B cell (primary cell): ENCODE measurements at regions not wholly inside any gene's neighbourhood (a gene's known extent, or its start where the extent isn't known, plus 50 kb on each side); places are given as distances from the start of the nearest gene placed in this dataset.

Experiments used
- ATAC-seq: fragments of 200-7000 bp; cut with Tn5 transposase; one replicate; pipeline ENCODE4 v1.10.0; 2021; ENCODE audit warnings: low read depth, mild to moderate bottlenecking, moderate number of reproducible peaks, moderate library complexity
- CTCF ChIA-PET: fragments of 350-600 bp; sonication (Branson Sonifier 250); formaldehyde crosslinking; loops from one replicate; lab custom pipeline; 2021; ENCODE audit warnings: antibody characterized with exemption, inconsistent platforms; lab: Charles Lee
- POLR2A ChIA-PET: fragments of 350-600 bp; sonication (Branson Sonifier 250); formaldehyde crosslinking; loops from one replicate; lab custom pipeline; 2021; ENCODE audit warnings: antibody characterized with exemption; lab: Charles Lee
- DNase-seq: peaks from one replicate; pipeline ENCODE4 v3.0.0; 2013
- H2AFZ ChIP-seq: 2 replicates; pipeline ENCODE4 v1.6.1; 2012; ENCODE audit warnings: mild to moderate bottlenecking, low read depth, low read length; ENCODE audit not compliant: insufficient read depth, poor library complexity, severe bottlenecking
- H3K27ac ChIP-seq, 2 donors: 1 replicate in 1 of 2; 2 replicates in 1 of 2; pipeline ENCODE4 v1.5.1; 2012 to 2013; ENCODE audit warnings: low read length in 2 of 2, mild to moderate bottlenecking in 2 of 2, moderate library complexity in 1 of 2
- H3K27me3 ChIP-seq, 4 experiments: fragments of 200-600 bp in 1 of 4; sonication (generic) in 1 of 4; replicated peaks in 1 of 4; 1 replicate in 2 of 4; 2 replicates in 2 of 4; pipeline versions ENCODE4 v1.6.1 to v1.7.0; 2013 to 2016; ENCODE audit warnings: low read length in 3 of 4, mild to moderate bottlenecking in 2 of 4, mixed read lengths in 1 of 4, moderate library complexity in 1 of 4; ENCODE audit not compliant: insufficient read depth in 4 of 4, control insufficient read depth in 3 of 4; ENCODE audit errors: control extremely low read depth in 1 of 4
- H3K36me3 ChIP-seq, 2 experiments: replicated peaks in 1 of 2; 1 replicate in 1 of 2; 2 replicates in 1 of 2; pipeline versions ENCODE4 v1.6.1 to v1.7.1; 2013; ENCODE audit warnings: low read length in 1 of 2; ENCODE audit not compliant: insufficient read depth in 2 of 2, control insufficient read depth in 1 of 2; ENCODE audit errors: control extremely low read depth in 1 of 2, extremely low read depth in 1 of 2
- H3K4me1 ChIP-seq, 2 donors: fragments of 200-600 bp in 1 of 2; sonication (generic) in 1 of 2; 1 replicate in 1 of 2; 2 replicates in 1 of 2; pipeline versions ENCODE4 v1.5.1 to v1.6.1; 2013 to 2017; ENCODE audit warnings: low read length in 2 of 2; ENCODE audit not compliant: control insufficient read depth in 2 of 2, insufficient read depth in 2 of 2
- H3K4me2 ChIP-seq: replicated peaks from 2 replicates; pipeline ENCODE3; 2012; ENCODE audit warnings: mild to moderate bottlenecking, low read depth, low read length; ENCODE audit not compliant: poor library complexity, severe bottlenecking
- H3K4me3 ChIP-seq, 5 experiments: fragments of 200-600 bp in 1 of 5; sonication (generic) in 1 of 5; 1 replicate in 3 of 5; 2 replicates in 2 of 5; pipeline versions ENCODE4 v1.5.1 to v1.7.0; 2011 to 2016; ENCODE audit warnings: low read length in 4 of 5, mild to moderate bottlenecking in 4 of 5, low read depth in 2 of 5, control low read depth in 1 of 5, moderate library complexity in 1 of 5; ENCODE audit not compliant: insufficient read depth in 1 of 5; ENCODE audit errors: control extremely low read depth in 1 of 5, extremely low read depth in 1 of 5
- H3K79me2 ChIP-seq: fragments of 200-600 bp; sonication (generic); one replicate; pipeline ENCODE4 v1.6.0; 2016; ENCODE audit warnings: low read length; ENCODE audit not compliant: control insufficient read depth, insufficient read depth
- H3K9ac ChIP-seq: fragments of 200-600 bp; sonication (generic); 2 replicates; pipeline ENCODE4 v1.6.1; 2017; ENCODE audit warnings: mild to moderate bottlenecking, low read length, moderate library complexity
- H3K9me3 ChIP-seq, 3 donors: one replicate each; pipeline versions ENCODE4 v1.6.1 to v1.7.1; 2013; ENCODE audit warnings: low read length in 2 of 3; ENCODE audit not compliant: control insufficient read depth in 2 of 3, insufficient read depth in 1 of 3; ENCODE audit errors: control extremely low read depth in 1 of 3
- H4K20me1 ChIP-seq: 2 replicates; pipeline ENCODE4 v1.6.0; 2012; ENCODE audit warnings: mild to moderate bottlenecking, low read length; ENCODE audit not compliant: insufficient read depth, control insufficient read depth, poor library complexity, severe bottlenecking
- H3K27ac Mint-ChIP-seq: one replicate; pipeline ENCODE4 v1.8.0; 2021; ENCODE audit warnings: mixed read lengths
- H3K27me3 Mint-ChIP-seq: one replicate; pipeline ENCODE4 v1.8.0; 2021; ENCODE audit warnings: mixed read lengths
- H3K4me1 Mint-ChIP-seq: one replicate; pipeline ENCODE4 v1.8.0; 2021; ENCODE audit warnings: mixed read lengths
- H3K4me3 Mint-ChIP-seq: one replicate; pipeline ENCODE4 v1.8.0; 2021; ENCODE audit warnings: mixed read lengths
- H3K9me3 Mint-ChIP-seq: one replicate; pipeline ENCODE4 v1.8.0; 2022; ENCODE audit warnings: mixed read lengths; ENCODE audit not compliant: insufficient read depth
- EZH2 ChIP-seq: IDR thresholded peaks from 2 replicates; pipeline ENCODE4 v1.6.1; 2012; ENCODE audit warnings: borderline replicate concordance, low read depth, mild to moderate bottlenecking, moderate library complexity, low read length; ENCODE audit not compliant: insufficient read depth, poor library complexity, severe bottlenecking
- WGBS: methylation state at CpG from one replicate; pipeline ENCODE4 v1.1.5; 2013; ENCODE audit warnings: missing lambda C conversion rate; ENCODE audit not compliant: insufficient coverage; 5-methylcytosine and 5-hydroxymethylcytosine counted together
- intact Hi-C: fragments of 100-400 bp; cut with micrococcal nuclease; formaldehyde crosslinking; loops from one replicate; pipeline ENCODE4 v1.10.0; 2022
- TF ChIP-seq, protein P1 (sequence below): fragments of 200-600 bp; IDR thresholded peaks from one replicate; pipeline ENCODE4 v1.8.0; 2022; ENCODE audit warnings: antibody characterized with exemption, mild to moderate bottlenecking

DNA sequence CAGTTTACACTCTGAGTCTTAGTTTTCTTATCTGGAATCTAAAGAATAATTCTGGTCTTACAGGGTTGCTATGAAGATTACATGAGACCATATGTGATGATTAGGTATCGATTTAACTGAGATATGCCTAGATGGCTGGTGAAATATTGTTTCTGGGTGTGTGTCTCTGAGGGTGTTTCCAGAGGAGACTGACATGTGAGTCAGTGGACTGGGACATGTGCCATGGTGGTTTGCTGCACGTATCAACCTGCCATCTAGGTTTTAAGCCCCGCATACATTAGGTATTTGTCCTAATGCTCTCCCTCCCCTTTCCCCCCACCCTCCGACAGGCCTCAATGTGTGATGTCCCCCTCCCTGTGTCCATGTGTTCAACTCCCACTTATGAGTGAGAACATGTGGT is 186.0 kb upstream of the CXorf66 start:
- intact Hi-C loops, result no loop called here
- ChIA-PET CTCF (no interaction called here), POLR2A (no interaction called here)
- Histone ChIP-seq H3K4me2 (no peak overlapping the region), H3K9ac (no peak overlapping the region), H3K4me3 (no peak overlapping the region), H3K27me3 (no peaks in the 10 kb centered on the region), H4K20me1 (no peaks in the 10 kb centered on the region), H3K4me1 (no peaks in the 10 kb centered on the region), H3K27ac (no peak overlapping the region), H3K9me3 (no peaks in the 10 kb centered on the region), H3K79me2 (no peaks in the 10 kb centered on the region), H2AFZ (no peak overlapping the region), H3K36me3 (no peaks in the 10 kb centered on the region)
- 100% methylated on average over 1 of the region's 4 CpGs for WGBS
- H3K27me3 Mint-ChIP-seq, result no peaks in the 10 kb centered on the region
- DNase-seq (no peak), ATAC-seq (no peak)
- H3K27ac Mint-ChIP-seq, result no peak overlapping the region
- TF ChIP-seq EZH2, result no peak
- TF ChIP-seq, protein P1, sequence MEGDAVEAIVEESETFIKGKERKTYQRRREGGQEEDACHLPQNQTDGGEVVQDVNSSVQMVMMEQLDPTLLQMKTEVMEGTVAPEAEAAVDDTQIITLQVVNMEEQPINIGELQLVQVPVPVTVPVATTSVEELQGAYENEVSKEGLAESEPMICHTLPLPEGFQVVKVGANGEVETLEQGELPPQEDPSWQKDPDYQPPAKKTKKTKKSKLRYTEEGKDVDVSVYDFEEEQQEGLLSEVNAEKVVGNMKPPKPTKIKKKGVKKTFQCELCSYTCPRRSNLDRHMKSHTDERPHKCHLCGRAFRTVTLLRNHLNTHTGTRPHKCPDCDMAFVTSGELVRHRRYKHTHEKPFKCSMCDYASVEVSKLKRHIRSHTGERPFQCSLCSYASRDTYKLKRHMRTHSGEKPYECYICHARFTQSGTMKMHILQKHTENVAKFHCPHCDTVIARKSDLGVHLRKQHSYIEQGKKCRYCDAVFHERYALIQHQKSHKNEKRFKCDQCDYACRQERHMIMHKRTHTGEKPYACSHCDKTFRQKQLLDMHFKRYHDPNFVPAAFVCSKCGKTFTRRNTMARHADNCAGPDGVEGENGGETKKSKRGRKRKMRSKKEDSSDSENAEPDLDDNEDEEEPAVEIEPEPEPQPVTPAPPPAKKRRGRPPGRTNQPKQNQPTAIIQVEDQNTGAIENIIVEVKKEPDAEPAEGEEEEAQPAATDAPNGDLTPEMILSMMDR, result no peak
- H3K9me3 Mint-ChIP-seq, result no peaks in the 10 kb centered on the region
- no peak overlapping the region for H3K4me3 Mint-ChIP-seq
- H3K4me1 Mint-ChIP-seq, result no peaks in the 10 kb centered on the region

DNA sequence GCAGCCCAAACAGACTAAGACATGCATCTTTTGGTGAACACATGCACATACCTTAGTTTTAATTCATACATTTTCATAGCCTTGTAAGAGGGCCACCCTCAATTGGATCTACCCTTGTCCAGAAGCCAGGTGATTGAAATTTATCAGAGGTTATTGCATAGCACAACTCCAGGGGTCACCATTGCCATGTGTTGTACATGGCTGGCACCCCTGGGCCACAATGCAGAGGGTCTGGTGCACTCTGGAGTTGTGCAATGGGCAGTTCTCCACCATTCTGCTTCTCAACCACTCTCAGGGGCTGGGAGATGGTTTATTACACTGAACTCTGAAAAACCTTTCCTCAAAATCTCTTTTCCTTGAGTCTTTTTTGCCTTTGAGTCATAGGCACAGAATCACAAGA is 184.4 kb upstream of the CXorf66 start:
- no peak overlapping the region for H2AFZ ChIP-seq
- H3K36me3 ChIP-seq, result no peaks in the 10 kb centered on the region
- Mint-ChIP-seq H3K27me3 (no peaks in the 10 kb centered on the region), H3K4me1 (no peaks in the 10 kb centered on the region), H3K9me3 (no peaks in the 10 kb centered on the region), H3K27ac (no peak overlapping the region), H3K4me3 (no peak overlapping the region)
- no peaks in the 10 kb centered on the region for H3K79me2 ChIP-seq
- TF ChIP-seq EZH2, result no peak
- TF ChIP-seq, protein P1, result no peak
- no peak overlapping the region for H3K27ac ChIP-seq
- no peak overlapping the region for H3K9ac ChIP-seq
- H3K4me2 ChIP-seq, result no peak overlapping the region
- H3K4me1 ChIP-seq, result no peaks in the 10 kb centered on the region
- H3K9me3 ChIP-seq, result no peaks in the 10 kb centered on the region
- ChIA-PET CTCF (interaction anchor here (1.3 kb wide), 1 partner anchor 8 kb away, joined by 4 read pairs; no protein-coding TSS in a partner anchor), POLR2A (no interaction called here)
- H4K20me1 ChIP-seq, result no peaks in the 10 kb centered on the region
- H3K4me3 ChIP-seq, result no peak overlapping the region
- ATAC-seq (no peak), DNase-seq (no peak)
- intact Hi-C loops, result loop anchor here (10.0 kb wide), 1 partner anchor 95 kb away; no protein-coding TSS in a partner anchor
- no peaks in the 10 kb centered on the region for H3K27me3 ChIP-seq
